Stimulated activated CD4-positive, alpha-beta T cell treated with anti-CD3 and anti-CD28 coated beads, Interleukin-1b, Interleukin-23, amount 100 ng/mL, for 48 hours (primary cell): ENCODE measurements at regions not wholly inside any gene's neighbourhood (a gene's known extent, or its start where the extent isn't known, plus 50 kb on each side); places are given as distances from the start of the nearest gene placed in this dataset.
A peak's percentile ranks its signal among the peaks of the same experiment; 100 is the strongest.

Source experiments
- DNase-seq: peaks from one replicate; pipeline ENCODE4 v3.0.0-alpha.2; 2020

DNA sequence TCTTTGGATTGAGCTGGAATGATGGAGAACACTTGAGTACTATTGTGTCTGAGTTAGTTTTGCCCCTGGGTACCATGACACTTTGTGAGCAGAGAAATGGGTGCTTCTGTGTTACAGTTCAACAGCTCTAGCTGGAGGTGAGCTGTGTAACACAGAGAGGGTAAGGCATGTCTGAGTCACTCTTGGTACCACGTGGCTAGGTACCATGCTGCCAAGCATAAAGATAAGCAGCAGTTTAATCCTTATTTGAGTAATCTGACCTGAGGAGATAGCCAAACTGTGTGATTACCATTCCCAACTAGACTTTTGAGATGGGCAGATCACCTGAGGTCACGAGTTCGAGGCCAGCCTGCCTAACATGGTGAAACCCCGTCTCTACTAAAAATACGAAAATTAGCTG, 122.0 kb downstream of the OLFM4 start:
- DNase-seq = no peak

DNA sequence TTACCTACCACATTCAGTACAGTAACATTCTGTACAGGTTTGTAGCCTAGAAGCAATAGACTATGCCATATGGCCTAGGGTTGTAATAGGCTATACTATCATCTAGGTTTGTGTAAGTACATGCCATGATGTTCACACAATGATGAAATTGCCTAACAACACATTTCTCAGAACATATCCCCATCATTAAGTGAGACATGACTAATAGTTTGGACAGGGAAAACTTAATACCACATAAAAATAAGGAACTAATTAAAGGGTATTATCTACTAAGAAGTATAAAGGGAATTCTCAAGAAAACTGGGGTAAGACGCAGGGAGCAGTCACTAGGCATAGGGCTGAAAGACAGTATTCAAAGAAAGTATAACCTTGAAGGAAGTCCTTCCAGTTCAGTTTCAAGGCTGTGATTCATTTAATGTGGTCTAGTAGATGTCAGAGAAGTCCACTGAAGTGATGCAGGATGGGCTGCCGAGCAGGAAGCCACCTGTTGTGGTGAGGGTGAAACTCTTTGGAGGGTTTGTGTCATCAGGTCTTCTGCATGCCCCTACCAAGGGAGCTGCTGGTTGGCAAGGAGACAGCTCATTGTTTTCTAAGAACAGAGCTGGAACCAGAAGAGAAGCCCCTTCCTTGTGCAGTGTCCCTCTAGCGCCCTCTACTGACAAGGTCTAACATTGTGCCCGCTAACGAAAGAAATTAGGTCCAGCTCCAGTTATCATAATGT, 122.9 kb downstream of the OLFM4 start:
- peak; percentile 52 for DNase-seq

DNA sequence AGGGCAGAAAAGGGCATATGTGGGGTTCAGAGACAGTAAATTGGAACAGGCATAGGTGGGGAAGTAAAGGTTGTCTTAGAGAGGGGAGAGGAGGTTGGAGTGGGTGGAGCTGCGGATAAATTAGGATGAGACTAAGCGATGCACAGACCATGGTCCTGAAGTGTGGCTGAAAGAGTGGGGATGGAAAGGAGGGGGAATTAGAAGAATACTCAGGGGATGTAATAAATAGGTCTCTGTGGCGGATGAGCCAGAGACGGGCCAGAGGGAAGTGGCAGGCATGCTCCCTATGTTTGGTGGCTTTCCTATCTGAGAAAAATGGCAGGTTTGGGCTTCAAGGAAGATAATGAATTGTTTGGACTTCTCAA, 123.4 kb downstream of the OLFM4 start:
- no peak for DNase-seq

DNA sequence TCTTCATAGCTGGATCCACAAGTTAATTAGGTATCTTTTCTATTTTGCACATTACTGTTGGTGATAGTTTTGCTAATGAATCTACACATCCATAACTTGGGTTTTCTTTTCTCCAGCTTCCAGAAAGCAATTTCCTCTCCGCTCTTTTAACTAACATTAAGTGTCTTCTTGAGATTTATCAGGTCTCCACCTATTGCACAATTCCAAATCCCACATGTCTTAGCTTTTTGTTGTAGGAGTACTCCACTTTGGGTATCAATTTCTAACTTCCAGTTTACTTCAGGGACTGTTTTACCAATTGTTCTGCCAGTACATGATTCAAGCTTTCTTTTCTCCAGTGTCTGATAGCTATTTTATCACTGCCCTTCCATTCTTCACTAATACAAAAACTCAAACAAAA, 129.6 kb downstream of the OLFM4 start:
- no peak for DNase-seq

DNA sequence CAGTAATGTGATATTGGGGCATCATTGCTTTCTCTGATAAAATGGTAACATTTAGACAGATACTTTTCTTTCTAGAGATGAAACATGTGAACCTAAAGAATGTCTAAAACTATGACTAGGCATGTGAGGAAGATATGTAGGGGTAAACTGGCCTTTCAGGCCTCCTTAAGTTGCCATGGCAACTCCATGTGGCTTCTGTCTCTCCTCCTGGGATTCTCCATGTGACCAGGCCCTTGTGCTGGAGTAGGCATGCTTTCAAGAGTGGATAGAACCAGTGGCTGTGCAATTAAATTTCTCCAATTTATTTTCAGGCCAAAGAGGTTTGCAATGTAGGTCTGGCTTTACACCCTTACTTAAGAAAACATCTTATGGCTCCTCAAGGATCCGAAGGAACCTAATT, 130.8 kb downstream of the OLFM4 start:
- no peak for DNase-seq

DNA sequence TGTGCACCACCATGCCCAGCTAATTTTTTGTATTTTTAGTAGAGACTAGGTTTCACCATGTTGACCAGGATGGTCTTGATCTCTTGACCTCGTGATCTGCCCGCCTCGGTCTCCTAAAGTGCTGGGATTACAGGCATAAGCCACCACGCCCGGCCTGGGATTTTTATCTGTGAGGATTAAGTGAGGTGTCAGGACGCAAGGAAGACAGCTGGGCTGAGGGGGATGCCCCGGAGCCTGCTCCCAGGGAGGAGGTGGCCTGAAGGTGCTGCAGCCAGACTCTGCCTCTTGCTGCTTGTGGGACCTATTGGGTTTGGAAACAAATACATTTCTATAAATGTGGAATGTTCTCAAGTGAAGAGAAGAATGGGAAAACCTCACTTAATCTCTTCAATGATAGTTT, 131.6 kb downstream of the OLFM4 start:
- DNase-seq = no peak

DNA sequence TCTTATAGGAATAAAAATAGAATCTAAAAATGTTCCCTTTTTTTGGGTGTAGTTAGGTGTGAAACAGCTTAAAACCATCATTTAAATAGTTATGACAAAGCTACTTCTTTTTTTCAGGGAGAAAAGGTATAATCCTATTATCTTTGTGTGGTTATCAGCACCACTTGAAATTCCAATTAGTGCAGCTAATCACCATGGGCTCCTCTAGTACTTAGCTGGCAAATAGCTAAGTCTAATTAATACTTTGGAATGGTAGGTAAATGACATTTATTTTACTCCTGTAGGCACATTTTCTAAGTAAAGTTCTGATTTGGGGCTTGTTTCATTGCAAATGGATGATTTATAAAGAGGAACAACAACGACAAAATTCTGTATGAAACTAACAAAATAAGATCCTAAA, 132.6 kb downstream of the OLFM4 start:
- no peak for DNase-seq

DNA sequence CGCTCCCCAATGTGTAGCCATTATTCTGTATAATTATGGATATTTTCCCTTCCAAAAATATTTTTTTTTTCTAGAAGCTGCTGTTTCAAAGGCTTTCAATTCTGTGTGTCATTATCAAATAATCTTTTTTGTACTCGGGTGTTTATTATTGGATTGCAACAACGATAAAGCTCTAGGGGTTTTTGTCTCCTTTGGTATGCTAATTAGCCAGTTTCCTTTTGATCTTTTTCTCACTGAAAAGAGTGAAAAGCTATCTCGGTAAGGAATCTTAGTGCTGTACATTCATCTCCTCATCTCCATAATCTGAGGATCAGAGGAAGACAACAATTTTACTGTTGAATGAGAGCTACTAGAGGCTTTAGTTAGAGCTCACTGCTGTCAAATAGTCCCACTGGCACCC, 136.6 kb downstream of the OLFM4 start:
- DNase-seq = no peak

DNA sequence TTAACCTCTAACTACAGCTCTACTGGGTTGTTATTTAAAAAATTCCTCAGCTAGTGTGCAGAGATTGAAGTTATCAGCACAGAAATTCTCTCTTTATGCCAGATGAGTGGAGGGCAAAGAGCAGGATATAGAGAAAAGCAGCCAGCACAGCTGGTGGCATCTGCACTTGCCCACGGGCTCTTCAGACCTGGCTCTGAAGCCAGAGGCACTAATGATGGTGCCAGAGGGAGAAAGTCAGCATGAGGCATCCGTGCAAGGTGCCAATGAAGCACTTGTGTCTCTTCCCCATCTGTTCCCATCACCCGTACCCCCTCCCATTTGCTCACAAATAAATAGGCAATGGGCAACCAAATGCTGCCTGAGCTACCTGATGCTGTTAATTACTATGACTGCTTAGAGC, 138.9 kb downstream of the OLFM4 start:
- DNase-seq = no peak

DNA sequence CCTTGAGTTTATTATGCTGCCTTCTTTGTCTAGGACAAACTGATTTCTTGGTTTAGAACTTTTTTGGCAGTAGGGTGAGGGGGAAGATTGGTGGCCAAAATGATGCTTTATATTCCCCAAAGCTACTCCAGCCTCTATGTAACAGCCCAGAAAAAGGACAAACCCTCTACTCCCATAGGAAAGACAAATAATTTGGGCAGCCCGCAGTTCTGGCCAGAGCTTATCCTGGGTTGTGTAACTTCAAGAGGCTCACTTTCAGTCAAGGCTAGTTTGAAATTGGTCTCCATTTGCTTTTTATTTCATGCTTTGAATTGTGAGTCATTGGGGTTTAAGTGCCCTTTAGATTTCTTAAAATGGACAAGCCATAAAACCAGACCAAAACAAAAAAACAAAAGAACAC, 142.3 kb downstream of the OLFM4 start:
- DNase-seq = no peak

DNA sequence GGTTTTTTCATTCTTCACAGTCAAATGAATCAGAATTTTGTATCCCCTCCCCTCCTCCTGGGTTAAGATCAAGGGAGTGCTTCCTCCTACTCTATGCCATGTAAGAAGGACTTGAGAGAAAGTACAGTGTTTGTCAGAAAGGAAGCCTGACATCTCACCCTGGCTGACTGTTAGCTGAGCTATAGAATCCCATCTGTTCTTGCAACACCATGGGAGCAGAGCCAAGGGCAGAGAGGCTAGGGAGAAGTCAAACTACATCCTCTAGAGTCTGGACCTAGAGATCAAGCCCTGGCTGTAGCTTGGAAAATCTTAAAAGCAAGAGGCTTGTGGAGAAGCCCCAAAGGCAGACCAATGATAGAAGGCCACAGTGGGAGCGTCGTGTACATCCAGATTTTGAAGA, 145.9 kb downstream of the OLFM4 start:
- no peak for DNase-seq

DNA sequence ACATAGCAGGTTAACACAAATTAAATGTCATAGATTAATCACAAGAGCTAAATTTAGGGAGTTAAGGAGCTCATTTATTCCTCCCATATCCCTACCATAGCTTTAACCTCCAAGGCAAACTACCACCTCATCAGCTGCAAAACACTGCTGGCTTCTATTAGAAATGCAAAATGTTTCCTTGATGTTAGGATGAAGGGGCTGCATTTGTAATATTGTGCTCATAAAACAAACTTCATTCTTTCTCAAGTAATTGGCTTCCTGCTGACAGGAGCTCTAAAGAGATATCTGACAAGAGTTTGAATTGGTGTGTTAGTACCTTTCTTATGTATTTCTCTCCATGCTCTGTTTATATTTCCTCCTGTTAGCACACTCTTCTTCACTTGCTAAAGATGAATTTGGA, 152.1 kb downstream of the OLFM4 start:
- DNase-seq = no peak

DNA sequence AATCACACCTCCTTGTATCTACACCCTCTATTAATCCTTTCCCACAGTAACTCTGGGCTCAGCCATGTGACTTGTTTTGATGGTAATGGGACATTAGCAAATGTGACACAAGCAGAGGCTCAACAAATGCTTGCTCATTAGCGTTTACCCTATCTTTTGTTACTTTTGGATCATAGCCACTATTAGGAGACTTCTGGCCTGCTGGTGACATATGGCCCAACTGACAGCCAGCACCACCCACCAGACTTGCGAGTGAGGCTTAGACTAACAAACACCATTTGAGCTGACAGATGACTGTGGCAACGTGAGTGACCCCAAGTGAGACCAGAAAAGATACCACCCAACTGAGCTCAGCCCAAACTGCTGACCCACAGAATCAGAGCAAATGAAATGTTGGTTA, 154.1 kb downstream of the OLFM4 start:
- DNase-seq = no peak

DNA sequence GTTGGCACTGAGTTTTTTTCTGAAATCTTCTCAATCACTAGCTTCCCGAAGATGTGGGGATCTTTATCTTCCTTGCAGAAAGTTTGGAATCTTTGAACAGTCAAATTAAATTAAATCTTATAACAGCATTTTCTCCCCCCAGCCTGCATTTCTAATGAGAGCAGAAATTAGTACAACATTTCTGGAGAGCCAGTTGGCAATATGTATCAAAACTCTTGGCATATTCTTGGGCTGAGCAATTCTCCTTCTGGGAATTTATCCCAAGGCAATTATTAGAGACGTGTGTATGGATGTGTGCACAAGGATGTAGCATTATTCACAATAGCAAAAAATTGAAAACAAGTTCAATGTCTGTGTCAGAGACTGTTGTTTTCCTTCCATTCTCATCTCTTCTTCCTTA, 159.5 kb downstream of the OLFM4 start:
- no peak for DNase-seq

DNA sequence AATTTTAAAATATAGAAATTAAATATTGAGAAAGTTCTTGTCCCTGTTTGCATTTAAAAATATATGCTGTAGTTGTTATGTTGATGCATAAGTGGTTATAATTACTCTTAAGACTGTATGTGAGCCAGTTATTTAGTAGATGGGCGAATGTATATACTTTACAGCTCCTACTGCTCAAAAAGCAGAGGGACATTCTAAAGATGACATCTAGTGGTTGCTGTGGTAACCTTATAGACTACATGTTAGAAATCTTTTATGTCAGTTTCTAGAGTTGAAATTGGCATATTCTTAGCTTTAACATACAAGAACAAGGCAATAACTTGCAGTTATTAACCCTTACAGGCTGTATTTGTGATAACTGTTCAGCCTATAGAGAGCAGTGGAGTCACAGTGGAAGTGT, 160.5 kb downstream of the OLFM4 start:
- DNase-seq = no peak

DNA sequence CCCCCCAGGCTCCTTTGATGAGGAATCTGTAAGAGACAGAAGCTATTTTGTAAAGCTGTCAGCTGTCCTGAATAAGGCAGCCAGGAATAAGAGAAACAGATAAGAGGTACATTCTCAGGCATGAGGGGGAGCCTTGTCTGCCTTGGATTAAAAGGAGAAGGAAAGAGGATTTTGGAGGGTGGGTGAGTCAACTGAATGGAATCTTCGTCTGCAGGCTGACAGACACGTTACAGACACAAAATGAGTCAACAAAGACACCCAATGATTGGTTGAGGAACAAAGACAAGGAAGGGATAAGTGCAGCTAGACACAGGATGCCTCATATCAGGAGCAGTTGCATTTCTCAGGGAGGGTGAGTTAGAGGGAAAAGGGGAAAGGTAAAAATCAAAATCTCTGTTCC, 162.5 kb downstream of the OLFM4 start:
- no peak for DNase-seq

DNA sequence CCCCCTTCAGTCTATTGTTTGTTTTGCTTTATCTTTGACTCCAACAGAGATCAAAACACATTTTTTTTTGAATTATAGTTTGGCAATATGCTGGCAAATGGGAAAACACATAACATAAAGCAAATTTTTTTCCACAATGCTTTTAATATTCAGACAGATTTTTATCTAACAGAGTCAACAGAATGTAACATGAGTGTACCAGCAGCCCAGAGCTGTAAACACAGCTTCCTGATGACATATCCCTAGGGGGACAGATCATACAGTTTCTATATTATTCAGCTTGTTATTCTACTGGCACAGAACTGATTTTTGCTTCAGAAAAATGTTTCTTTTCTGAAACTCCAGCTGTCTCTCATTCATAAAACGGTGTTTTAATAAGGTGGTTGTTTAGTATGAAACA, 168.8 kb downstream of the OLFM4 start:
- no peak for DNase-seq

DNA sequence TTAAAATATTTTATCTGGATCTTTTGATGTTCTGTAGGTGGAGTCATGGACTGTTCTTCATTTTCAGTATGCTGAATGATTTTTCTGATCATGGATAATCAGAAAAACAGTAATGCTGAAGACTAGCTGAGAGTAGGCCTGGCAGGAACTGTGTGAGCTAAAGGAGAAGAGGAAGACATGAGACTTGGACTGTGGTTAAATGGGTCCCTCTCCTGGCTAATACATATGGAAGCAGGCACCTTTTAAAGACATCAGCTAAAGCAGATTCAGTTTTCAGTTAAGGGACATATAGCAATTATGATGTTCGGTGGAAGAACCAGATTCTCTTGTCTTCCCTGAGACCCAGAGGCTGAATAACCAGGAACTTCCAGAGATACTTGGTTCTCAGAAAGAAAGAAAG, 169.4 kb downstream of the OLFM4 start:
- DNase-seq = no peak

DNA sequence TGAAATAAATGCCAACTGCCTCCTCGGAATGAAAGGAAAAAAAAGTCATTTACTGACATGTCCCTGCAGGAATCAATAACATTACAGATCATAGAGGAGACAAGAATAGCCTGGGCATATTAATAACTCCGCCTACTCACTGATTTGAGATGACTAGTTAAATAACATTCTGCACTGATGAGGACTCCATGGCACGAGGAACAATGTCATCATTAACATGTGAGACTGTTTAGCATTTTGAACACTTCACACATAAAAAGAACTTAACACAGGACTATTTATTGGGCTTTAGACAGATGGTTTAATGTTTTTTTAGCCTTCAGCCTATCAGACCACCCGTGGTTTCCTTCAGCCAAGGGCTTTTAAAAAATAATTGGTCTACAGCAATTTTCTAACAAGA, 170.1 kb downstream of the OLFM4 start:
- no peak for DNase-seq

DNA sequence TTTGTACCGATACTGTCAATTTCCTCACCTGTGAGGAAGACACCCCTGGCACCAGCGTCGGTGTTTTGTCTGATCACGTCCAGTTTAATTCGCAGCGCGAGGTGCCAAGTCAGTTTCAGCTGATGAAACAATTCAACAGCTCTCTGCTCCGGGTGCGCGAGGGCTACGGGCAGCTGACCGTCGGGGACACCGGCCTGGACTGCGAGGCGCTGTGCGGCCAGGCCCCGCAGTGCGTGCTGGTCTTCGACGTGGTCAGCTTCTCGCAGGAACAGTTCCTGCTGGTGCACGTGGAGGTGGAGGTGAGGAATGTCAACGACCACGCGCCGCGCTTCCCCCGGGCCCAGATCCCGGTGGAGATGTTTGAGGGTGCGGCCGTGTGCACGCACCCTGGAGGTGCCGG, 171.5 kb downstream of the OLFM4 start:
- no peak for DNase-seq

DNA sequence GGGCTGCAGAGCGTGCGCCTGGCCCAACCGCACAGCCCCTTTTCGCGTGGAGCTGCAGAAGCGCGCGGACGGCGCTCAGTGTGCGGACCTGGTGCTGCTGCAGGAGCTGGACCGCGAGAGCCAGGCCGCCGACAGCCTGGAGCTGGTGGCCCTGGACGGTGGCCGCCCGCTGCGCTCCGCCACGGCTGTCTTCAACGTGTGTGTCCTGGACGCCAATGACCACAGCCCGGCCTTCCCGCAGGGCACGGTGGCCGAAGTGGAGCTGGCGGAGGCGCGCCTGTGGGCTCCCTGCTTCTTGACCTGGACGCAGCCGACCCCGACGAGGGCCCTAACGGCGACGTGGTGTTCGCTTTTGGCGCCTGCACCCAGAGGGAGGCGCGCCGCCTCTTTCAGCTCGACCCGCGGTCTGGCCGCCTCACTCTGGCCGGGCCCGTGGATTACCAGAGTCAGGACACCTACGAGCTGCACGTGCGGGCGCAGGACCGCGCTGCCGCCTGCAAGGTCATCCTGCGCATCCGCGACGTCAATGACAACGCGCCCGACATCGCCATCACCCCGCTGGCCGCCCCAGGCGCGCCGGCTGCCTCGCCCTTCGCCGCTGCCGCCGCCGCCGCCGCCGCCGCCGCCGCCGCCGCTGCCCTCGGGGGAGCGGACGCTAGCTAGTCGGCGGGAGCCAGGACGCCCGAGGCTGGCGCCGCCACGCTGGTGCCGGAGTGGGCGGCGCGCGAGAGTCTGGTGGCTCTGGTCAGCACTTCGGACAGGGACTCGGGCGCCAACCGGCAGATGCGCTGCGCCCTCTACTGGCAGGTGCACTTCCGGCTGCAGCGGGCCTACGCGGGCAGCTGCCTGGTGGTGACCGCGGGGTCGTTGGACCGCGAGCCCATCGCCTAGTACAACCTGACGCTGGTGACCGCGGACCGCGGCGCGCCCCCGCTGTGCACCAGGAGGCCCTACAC, 172.2 kb downstream of the OLFM4 start:
- DNase-seq = peak; percentile 16

DNA sequence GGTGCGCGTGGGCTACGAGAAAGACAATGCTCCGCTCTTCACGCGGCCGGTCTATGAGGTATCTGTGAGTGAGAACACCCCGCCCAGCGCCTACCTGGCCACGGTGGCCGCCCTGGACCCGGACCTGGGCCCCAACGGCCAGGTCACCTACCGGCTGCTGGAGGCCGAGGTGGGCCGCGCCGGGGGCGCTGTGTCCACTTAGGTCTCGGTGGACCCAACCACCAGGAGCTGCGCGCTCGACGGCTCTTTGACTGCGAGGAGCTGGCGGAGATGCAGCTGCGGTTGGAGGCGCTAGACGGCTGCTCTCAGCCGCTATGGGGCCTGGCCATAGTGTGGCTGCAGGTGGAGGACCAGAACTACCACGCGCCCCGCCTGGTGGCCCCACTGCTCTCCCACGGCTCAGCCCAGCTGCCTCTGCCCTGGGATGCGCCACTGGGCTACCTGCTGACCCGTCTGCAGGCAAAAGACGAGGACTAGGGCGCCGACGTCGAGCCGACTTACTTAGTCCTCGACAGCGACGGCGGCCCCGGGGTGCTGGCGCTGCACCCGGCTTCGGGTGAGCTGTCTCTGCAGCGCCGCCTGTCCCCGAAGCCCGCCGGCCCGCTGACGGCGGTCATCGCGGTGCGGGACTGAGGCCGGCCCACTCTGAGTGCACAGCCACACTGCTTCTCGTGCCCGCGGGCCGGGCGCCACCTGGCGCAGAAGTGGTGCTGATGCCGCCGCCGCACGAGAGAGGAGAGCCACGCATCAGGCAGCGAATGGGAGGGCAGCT, 173.0 kb downstream of the OLFM4 start:
- DNase-seq = no peak

DNA sequence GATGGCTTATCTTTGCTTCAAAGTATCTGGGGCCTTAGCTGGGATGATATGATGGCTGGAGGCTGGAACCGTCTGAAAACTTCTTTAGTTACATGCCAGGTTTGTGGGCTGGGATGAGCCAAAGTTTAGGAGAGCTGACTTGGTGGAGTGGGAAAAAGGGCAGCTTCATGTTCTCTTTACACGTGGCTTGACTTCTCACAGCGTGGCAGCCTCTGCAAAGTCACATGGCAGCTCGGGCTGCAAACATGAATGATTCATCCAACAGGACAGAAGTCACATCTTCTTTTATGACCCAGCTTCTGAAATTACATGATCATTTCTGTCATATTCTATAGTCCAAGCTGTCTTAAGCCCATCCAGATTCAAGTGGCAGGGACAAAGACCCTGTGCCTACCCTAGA, 176.0 kb downstream of the OLFM4 start:
- DNase-seq = no peak

DNA sequence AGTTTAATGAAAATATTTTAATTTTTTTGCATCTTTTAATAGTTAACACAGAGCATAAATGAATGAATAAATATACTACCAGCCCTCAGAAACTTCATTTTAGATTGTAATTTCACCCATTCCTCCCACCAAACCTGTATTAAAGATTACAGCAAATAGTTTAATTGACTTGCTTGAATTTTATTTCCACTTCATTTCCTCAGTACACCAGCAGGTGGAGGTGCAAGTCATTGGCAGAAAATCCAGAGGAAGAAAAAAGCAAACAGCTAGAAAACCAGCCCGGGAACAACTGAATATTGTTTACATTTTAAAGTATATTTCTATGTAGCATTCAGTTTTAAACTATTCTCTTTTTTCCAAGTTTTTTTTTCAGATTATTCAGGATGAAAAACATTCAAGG, 177.8 kb downstream of the OLFM4 start:
- DNase-seq = no peak
